IMR-90 (cell line): ENCODE measurements at regions not wholly inside any gene's neighbourhood (a gene's known extent, or its start where the extent isn't known, plus 50 kb on each side); places are given as distances from the start of the nearest gene placed in this dataset.
A peak's percentile ranks its signal among the peaks of the same experiment; 100 is the strongest.

Experiments
- ATAC-seq: fragments of 200-7000 bp; cut with Tn5 transposase; 2 replicates; pipeline ENCODE4 v1.9.1; 2020; ENCODE audit warnings: low read depth, mild to moderate bottlenecking, moderate library complexity
- BruUV-seq: library from RNA; stranded (reverse); fragments of 400-500 nt; replicated peaks from 2 replicates; lab custom pipeline; 2021; lab: Mats Ljungman, UMichigan
- CTCF ChIA-PET: fragments of 300-600 bp; formaldehyde crosslinking; extraction: SDS; loops from one replicate; lab custom pipeline; 2021; ENCODE audit warnings: antibody characterized with exemption; lab: Yijun Ruan, JAX
- POLR2A ChIA-PET: fragments of 300-600 bp; sonication (Branson Sonifier 250); formaldehyde crosslinking; loops from one replicate; lab custom pipeline; 2022; ENCODE audit warnings: antibody characterized with exemption; ENCODE audit not compliant: unreplicated experiment; lab: Charles Lee
- DNase-seq: peaks from one replicate; pipeline ENCODE4 v3.0.0; 2013
- H2AFZ ChIP-seq: replicated peaks from 2 replicates; pipeline ENCODE3; 2013; ENCODE audit warnings: low read length, mild to moderate bottlenecking; ENCODE audit not compliant: poor library complexity
- H2AK5ac ChIP-seq: 2 replicates; pipeline ENCODE4 v1.6.1; 2013; ENCODE audit warnings: low read depth, low read length, inconsistent platforms
- H2AK9ac ChIP-seq: replicated peaks from 2 replicates; pipeline ENCODE3; 2013; ENCODE audit warnings: mild to moderate bottlenecking, low read depth, low read length, moderate library complexity; ENCODE audit not compliant: poor library complexity
- H2BK120ac ChIP-seq: 2 replicates; pipeline ENCODE4 v1.6.1; 2013; ENCODE audit warnings: low read depth, low read length, inconsistent platforms
- H2BK15ac ChIP-seq: 3 replicates; pipeline ENCODE4 v1.6.1; 2013; ENCODE audit warnings: low read depth, low read length, inconsistent platforms
- H2BK20ac ChIP-seq: 2 replicates; pipeline ENCODE4 v1.6.1; 2013; ENCODE audit warnings: low read depth, mild to moderate bottlenecking, inconsistent platforms, low read length, moderate library complexity
- H2BK5ac ChIP-seq: 2 replicates; pipeline ENCODE4 v1.6.1; 2013; ENCODE audit warnings: mild to moderate bottlenecking, low read depth, low read length, inconsistent platforms; ENCODE audit not compliant: poor library complexity, severe bottlenecking
- H3K14ac ChIP-seq: replicated peaks from 2 replicates; pipeline ENCODE4 v1.6.1; 2013; ENCODE audit warnings: low read depth, low read length, inconsistent platforms
- H3K18ac ChIP-seq: 2 replicates; pipeline ENCODE4 v1.6.1; 2013; ENCODE audit warnings: low read depth, low read length, control low read depth
- H3K23ac ChIP-seq: 2 replicates; pipeline ENCODE4 v1.6.1; 2013; ENCODE audit warnings: low read depth, low read length, inconsistent platforms
- H3K27ac ChIP-seq: 2 replicates; pipeline ENCODE4 v1.5.1; 2013; ENCODE audit warnings: mild to moderate bottlenecking, control low read depth, low read length; ENCODE audit not compliant: insufficient read depth
- H3K27me3 ChIP-seq: 2 replicates; pipeline ENCODE4 v1.6.1; 2013; ENCODE audit warnings: low read length; ENCODE audit not compliant: control insufficient read depth, insufficient read depth
- H3K36me3 ChIP-seq: 2 replicates; pipeline ENCODE4 v1.6.1; 2013; ENCODE audit warnings: low read length, mixed read lengths; ENCODE audit not compliant: control insufficient read depth, insufficient read depth
- H3K4ac ChIP-seq: 2 replicates; pipeline ENCODE4 v1.6.1; 2013; ENCODE audit warnings: low read depth, low read length, inconsistent platforms
- H3K4me1 ChIP-seq: 2 replicates; pipeline ENCODE4 v1.6.1; 2013; ENCODE audit warnings: low read length, mixed read lengths; ENCODE audit not compliant: control insufficient read depth, insufficient read depth
- H3K4me2 ChIP-seq: 2 replicates; pipeline ENCODE4 v1.6.1; 2013; ENCODE audit warnings: low read depth, mild to moderate bottlenecking, control low read depth, low read length, moderate library complexity
- H3K4me3 ChIP-seq: 2 replicates; pipeline ENCODE4 v1.5.1; 2013; ENCODE audit warnings: low read depth, mild to moderate bottlenecking, control low read depth, low read length, moderate library complexity; ENCODE audit not compliant: insufficient read depth
- H3K56ac ChIP-seq: 2 replicates; pipeline ENCODE4 v1.6.1; 2013; ENCODE audit warnings: low read length, inconsistent platforms; ENCODE audit not compliant: insufficient read depth; ENCODE audit errors: extremely low read depth
- H3K79me1 ChIP-seq, 2 experiments: 2 replicates each; pipeline ENCODE4 v1.6.1; 2013; ENCODE audit warnings: low read length in 2 of 2, inconsistent platforms in 1 of 2, low read depth in 1 of 2
- H3K9ac ChIP-seq: 2 replicates; pipeline ENCODE4 v1.6.1; 2013; ENCODE audit warnings: low read depth, low read length, control low read depth
- H3K9me1 ChIP-seq: 2 replicates; pipeline ENCODE4 v1.6.1; 2013; ENCODE audit warnings: low read length, inconsistent platforms; ENCODE audit not compliant: insufficient read depth
- H3K9me3 ChIP-seq: 2 replicates; pipeline ENCODE4 v1.6.1; 2013; ENCODE audit warnings: low read length; ENCODE audit not compliant: control insufficient read depth, insufficient read depth
- H4K20me1 ChIP-seq: 2 replicates; pipeline ENCODE4 v1.6.1; 2013; ENCODE audit warnings: low read length, inconsistent platforms; ENCODE audit not compliant: insufficient read depth
- H4K5ac ChIP-seq: 2 replicates; pipeline ENCODE4 v1.6.1; 2013; ENCODE audit warnings: mild to moderate bottlenecking, low read depth, low read length, control low read depth
- H4K8ac ChIP-seq, 2 experiments: 2 replicates each; pipeline ENCODE4 v1.6.1; 2013; ENCODE audit warnings: low read depth in 2 of 2, low read length in 2 of 2, control low read depth in 1 of 2, inconsistent platforms in 1 of 2
- H4K91ac ChIP-seq: 2 replicates; pipeline ENCODE4 v1.6.1; 2013; ENCODE audit warnings: low read depth, low read length, inconsistent platforms; ENCODE audit not compliant: insufficient read depth
- BHLHE40 ChIP-seq: fragments of 150-350 bp; IDR thresholded peaks from 2 replicates; pipeline ENCODE4 v1.6.1; 2016; ENCODE audit warnings: mild to moderate bottlenecking, low read depth, low read length
- CTCF ChIP-seq: conservative IDR thresholded peaks from 2 replicates; pipeline ENCODE4 v1.5.1; 2012; ENCODE audit warnings: mild to moderate bottlenecking, low read depth, low read length, improper control_type of control experiment
- FOS ChIP-seq: fragments of 150-350 bp; IDR thresholded peaks from 2 replicates; pipeline ENCODE4 v1.6.1; 2016; ENCODE audit warnings: low read depth, low read length
- MAFK ChIP-seq: IDR thresholded peaks from 2 replicates; pipeline ENCODE4 v1.6.1; 2012; ENCODE audit warnings: low read depth, low read length, improper control_type of control experiment
- MXI1 ChIP-seq: IDR thresholded peaks from 2 replicates; pipeline ENCODE4 v1.6.1; 2012; ENCODE audit warnings: low read depth, mild to moderate bottlenecking, low read length, moderate library complexity, borderline replicate concordance
- NFE2L2 ChIP-seq: fragments of 150-350 bp; IDR thresholded peaks from 2 replicates; pipeline ENCODE4 v1.6.1; 2016; ENCODE audit warnings: low read depth, mild to moderate bottlenecking, low read length
- POLR2A ChIP-seq: IDR thresholded peaks from 2 replicates; pipeline ENCODE4 v1.6.1; 2012; ENCODE audit warnings: mild to moderate bottlenecking, low read depth, low read length
- RAD21 ChIP-seq: IDR thresholded peaks from 2 replicates; pipeline ENCODE4 v1.6.1; 2012; ENCODE audit warnings: low read length, improper control_type of control experiment
- RFX5 ChIP-seq: IDR thresholded peaks from 2 replicates; pipeline ENCODE4 v1.8.0; 2012; ENCODE audit warnings: low read depth, mild to moderate bottlenecking, low read length, moderate library complexity
- dilution Hi-C: fragments of 300-500 bp; cut with HindIII; formaldehyde crosslinking; loops from one replicate; pipeline ENCODE4 v1.14.3; 2018; ENCODE audit warnings: low sequenced_read_pairs; ENCODE audit not compliant: unreplicated experiment
- in situ Hi-C: fragments of 300-500 bp; cut with MboI; formaldehyde crosslinking; loops from 3 replicates; pipeline ENCODE4 v1.14.3; 2019; ENCODE audit warnings: low sequenced_read_pairs, inconsistent platforms, mixed read lengths
- intact Hi-C: fragments of 100-400 bp; cut with micrococcal nuclease; formaldehyde crosslinking; loops from 2 replicates; pipeline ENCODE4 v1.10.0; 2022
- TF ChIP-seq, protein P1 (sequence below): fragments of 150-350 bp; IDR thresholded peaks from 2 replicates; pipeline ENCODE4 v1.6.1; 2016; ENCODE audit warnings: low read depth, mild to moderate bottlenecking, low read length, moderate library complexity, borderline replicate concordance

- H2AFZ ChIP-seq: peak overlapping the region; percentile 2
Observed at GRCh38 chr2:160826496-160826895, 332.9 kb upstream of the RBMS1 start.

More at GRCh38 chr2:160826496-160826895, 332.9 kb upstream of the RBMS1 start:
- H3K36me3 ChIP-seq: no peaks in the 10 kb centered on the region
- POLR2A ChIA-PET: no interaction called here
- H4K20me1 ChIP-seq: no peaks in the 10 kb centered on the region
- no peak overlapping the region for H4K8ac ChIP-seq
- H4K5ac ChIP-seq: no peak overlapping the region
- H3K27ac ChIP-seq: no peak overlapping the region
- H3K4me2 ChIP-seq: no peak overlapping the region
- no peak for DNase-seq
- H3K23ac ChIP-seq: no peak overlapping the region
- no peak for ATAC-seq
- H3K14ac ChIP-seq: no peak overlapping the region
- H3K9me1 ChIP-seq: no peaks in the 10 kb centered on the region
- TF ChIP-seq MXI1: no peak
- TF ChIP-seq MAFK: no peak
- no peak for TF ChIP-seq NFE2L2
- TF ChIP-seq POLR2A: no peak
- no peak for TF ChIP-seq RFX5
- no peak for TF ChIP-seq RAD21
- TF ChIP-seq FOS: no peak
- TF ChIP-seq BHLHE40: no peak
- no peak for TF ChIP-seq CTCF
- TF ChIP-seq, protein P1, sequence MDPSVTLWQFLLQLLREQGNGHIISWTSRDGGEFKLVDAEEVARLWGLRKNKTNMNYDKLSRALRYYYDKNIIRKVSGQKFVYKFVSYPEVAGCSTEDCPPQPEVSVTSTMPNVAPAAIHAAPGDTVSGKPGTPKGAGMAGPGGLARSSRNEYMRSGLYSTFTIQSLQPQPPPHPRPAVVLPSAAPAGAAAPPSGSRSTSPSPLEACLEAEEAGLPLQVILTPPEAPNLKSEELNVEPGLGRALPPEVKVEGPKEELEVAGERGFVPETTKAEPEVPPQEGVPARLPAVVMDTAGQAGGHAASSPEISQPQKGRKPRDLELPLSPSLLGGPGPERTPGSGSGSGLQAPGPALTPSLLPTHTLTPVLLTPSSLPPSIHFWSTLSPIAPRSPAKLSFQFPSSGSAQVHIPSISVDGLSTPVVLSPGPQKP: no peak
- H3K9ac ChIP-seq: no peak overlapping the region
- dilution Hi-C loops: no loop called here
- no peak overlapping the region for H2BK20ac ChIP-seq
- no peak overlapping the region for H2BK120ac ChIP-seq
- H3K4me3 ChIP-seq: no peak overlapping the region
- intact Hi-C loops: loop anchor here (5.0 kb wide), 1 partner anchor 34 kb away; no protein-coding TSS in a partner anchor
- H3K18ac ChIP-seq: no peak overlapping the region
- no peaks in the 10 kb centered on the region for H3K79me1 ChIP-seq
- no TSS peak for BruUV-seq
- CTCF ChIA-PET: no interaction called here
- H2AK9ac ChIP-seq: no peak overlapping the region
- H3K27me3 ChIP-seq: no peaks in the 10 kb centered on the region
- no peak overlapping the region for H3K4ac ChIP-seq
- peaks cover 19% of the 10 kb centered on the region for H3K9me3 ChIP-seq
- H2AK5ac ChIP-seq: no peak overlapping the region
- no peaks in the 10 kb centered on the region for H3K4me1 ChIP-seq
- H4K91ac ChIP-seq: no peak overlapping the region
- no peak overlapping the region for H3K56ac ChIP-seq
- no peak overlapping the region for H2BK5ac ChIP-seq
- H2BK15ac ChIP-seq: no peak overlapping the region
- in situ Hi-C loops: no loop called here
